Trophoblast cell (in vitro differentiated cells and primary cell): ENCODE measurements at regions not wholly inside any gene's neighbourhood (a gene's known extent, or its start where the extent isn't known, plus 50 kb on each side); places are given as distances from the start of the nearest gene placed in this dataset.
"Not testable (repeated sequence)": the region's sequence is repeated elsewhere in the genome, so short reads cannot be mapped to it uniquely, and the experiment has no call there.

Experiments used
- DNase-seq, 2 donors: peaks; one replicate each; pipeline ENCODE4 v3.0.0-alpha.2; 2016
- H2AFZ ChIP-seq: 2 replicates; pipeline ENCODE4 v1.6.1; 2013; ENCODE audit warnings: low read length, moderate library complexity, mild to moderate bottlenecking; ENCODE audit not compliant: insufficient read depth, poor library complexity
- H2AK5ac ChIP-seq: 2 replicates; pipeline ENCODE4 v1.6.1; 2013; ENCODE audit warnings: mild to moderate bottlenecking, low read length
- H2BK120ac ChIP-seq: 2 replicates; pipeline ENCODE4 v1.6.1; 2013; ENCODE audit warnings: low read length, mild to moderate bottlenecking, moderate library complexity; ENCODE audit not compliant: insufficient read depth, poor library complexity
- H2BK12ac ChIP-seq: 2 replicates; pipeline ENCODE4 v1.6.1; 2013; ENCODE audit warnings: mild to moderate bottlenecking, low read length, moderate library complexity
- H2BK5ac ChIP-seq: 2 replicates; pipeline ENCODE4 v1.6.1; 2013; ENCODE audit warnings: low read length, low read depth, moderate library complexity, mild to moderate bottlenecking; ENCODE audit not compliant: poor library complexity
- H3K14ac ChIP-seq: 2 replicates; pipeline ENCODE4 v1.6.1; 2013; ENCODE audit warnings: mild to moderate bottlenecking, low read length
- H3K18ac ChIP-seq: 2 replicates; pipeline ENCODE4 v1.6.1; 2013; ENCODE audit warnings: mild to moderate bottlenecking, low read length
- H3K23ac ChIP-seq: 2 replicates; pipeline ENCODE4 v1.6.1; 2013; ENCODE audit warnings: low read length
- H3K27ac ChIP-seq: 2 replicates; pipeline ENCODE4 v1.5.1; 2013; ENCODE audit warnings: low read depth, mild to moderate bottlenecking, inconsistent platforms, low read length, moderate library complexity
- H3K27me3 ChIP-seq: 2 replicates; pipeline ENCODE4 v1.6.1; 2013; ENCODE audit warnings: inconsistent platforms, mild to moderate bottlenecking, low read length, moderate library complexity; ENCODE audit not compliant: insufficient read depth
- H3K36me3 ChIP-seq, 2 experiments: 1 replicate in 1 of 2; 2 replicates in 1 of 2; pipeline ENCODE4 v1.6.1; 2013; ENCODE audit warnings: low read length in 2 of 2, mild to moderate bottlenecking in 2 of 2, moderate library complexity in 1 of 2; ENCODE audit not compliant: insufficient read depth in 2 of 2, control insufficient read depth in 1 of 2
- H3K4ac ChIP-seq: 2 replicates; pipeline ENCODE4 v1.6.1; 2013; ENCODE audit warnings: low read depth, mild to moderate bottlenecking, low read length, moderate library complexity
- H3K4me1 ChIP-seq, 2 experiments: 1 replicate in 1 of 2; 2 replicates in 1 of 2; pipeline ENCODE4 v1.6.1; 2013; ENCODE audit warnings: low read length in 2 of 2, mild to moderate bottlenecking in 2 of 2, moderate library complexity in 1 of 2; ENCODE audit not compliant: insufficient read depth in 2 of 2, control insufficient read depth in 1 of 2
- H3K4me2 ChIP-seq: 2 replicates; pipeline ENCODE4 v1.6.1; 2013; ENCODE audit warnings: inconsistent platforms, mild to moderate bottlenecking, low read length, moderate library complexity
- H3K4me3 ChIP-seq: 2 replicates; pipeline ENCODE4 v1.5.1; 2013; ENCODE audit warnings: mild to moderate bottlenecking, low read depth, low read length, inconsistent platforms
- H3K79me1 ChIP-seq: one replicate; pipeline ENCODE4 v1.6.1; 2013; ENCODE audit warnings: low read length
- H3K79me2 ChIP-seq: 2 replicates; pipeline ENCODE4 v1.6.1; 2013; ENCODE audit warnings: low read length, mild to moderate bottlenecking; ENCODE audit not compliant: control insufficient read depth, insufficient read depth, poor library complexity
- H3K9ac ChIP-seq: 2 replicates; pipeline ENCODE4 v1.6.1; 2013; ENCODE audit warnings: mild to moderate bottlenecking, low read length
- H3K9me3 ChIP-seq: 2 replicates; pipeline ENCODE4 v1.6.1; 2013; ENCODE audit warnings: low read depth, mild to moderate bottlenecking, control low read depth, inconsistent platforms, low read length; ENCODE audit not compliant: insufficient read depth
- H4K12ac ChIP-seq: 2 replicates; pipeline ENCODE4 v1.6.1; 2013; ENCODE audit warnings: low read depth, mild to moderate bottlenecking, low read length, moderate library complexity
- H4K8ac ChIP-seq: 2 replicates; pipeline ENCODE4 v1.6.1; 2013; ENCODE audit warnings: low read depth, mild to moderate bottlenecking, low read length, moderate library complexity
- H4K91ac ChIP-seq: one replicate; pipeline ENCODE4 v1.6.1; 2013; ENCODE audit warnings: low read depth, mild to moderate bottlenecking, low read length, moderate library complexity
- WGBS: extraction: QIAGEN DNeasy Blood & Tissue Kit; methylation state at CpG from one replicate; pipeline ENCODE4 v1.1.7; 2013; ENCODE audit warnings: missing lambda C conversion rate; ENCODE audit not compliant: insufficient read length, insufficient coverage; ENCODE audit errors: extremely low coverage; 5-methylcytosine and 5-hydroxymethylcytosine counted together

DNA sequence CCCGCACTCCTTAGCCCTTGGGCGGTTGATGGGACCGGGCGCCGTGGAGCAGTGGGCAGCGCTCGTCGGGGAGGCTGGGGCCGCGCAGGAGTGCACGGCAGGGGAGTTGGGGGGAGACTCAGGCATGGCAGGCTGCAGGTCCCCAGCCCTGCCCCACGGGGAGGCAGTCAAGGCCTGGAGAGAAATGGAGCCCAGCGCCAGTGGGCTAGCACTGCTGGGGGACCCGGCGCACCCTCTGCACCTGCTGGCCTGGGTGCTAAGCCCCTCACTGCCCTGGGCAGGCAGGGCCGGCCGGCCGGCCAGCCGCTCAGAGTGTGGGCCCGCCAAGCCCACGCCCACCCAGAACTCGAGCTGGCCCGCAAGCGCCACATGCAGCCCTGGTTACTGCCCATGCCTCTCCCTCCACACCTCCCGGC lies 147.2 kb upstream of the PITRM1 start:
- H3K9me3 ChIP-seq, result peaks cover 10% of the 10 kb centered on the region
- H4K91ac ChIP-seq, result no peak overlapping the region
- H4K12ac ChIP-seq, result no peak overlapping the region
- no peaks in the 10 kb centered on the region for H3K79me2 ChIP-seq
- DNase-seq, result no peak
- H2AK5ac ChIP-seq, result no peak overlapping the region
- no peak overlapping the region for H4K8ac ChIP-seq
- H3K27ac ChIP-seq, result no peak overlapping the region
- H3K4ac ChIP-seq, result no peak overlapping the region
- no peak overlapping the region for H3K9ac ChIP-seq
- no peak overlapping the region for H2BK5ac ChIP-seq
- H3K18ac ChIP-seq, result no peak overlapping the region
- H2BK12ac ChIP-seq, result no peak overlapping the region
- H3K4me1 ChIP-seq, result no peaks in the 10 kb centered on the region
- WGBS, result no CpG with 5 or more reads among the region's 25 CpGs
- no peak overlapping the region for H3K14ac ChIP-seq
- no peaks in the 10 kb centered on the region for H3K27me3 ChIP-seq
- no peak overlapping the region for H3K4me2 ChIP-seq
- no peaks in the 10 kb centered on the region for H3K79me1 ChIP-seq
- no peaks in the 10 kb centered on the region for H3K36me3 ChIP-seq
- no peak overlapping the region for H2BK120ac ChIP-seq
- H2AFZ ChIP-seq, result no peak overlapping the region
- H3K4me3 ChIP-seq, result no peak overlapping the region
- no peak overlapping the region for H3K23ac ChIP-seq

DNA sequence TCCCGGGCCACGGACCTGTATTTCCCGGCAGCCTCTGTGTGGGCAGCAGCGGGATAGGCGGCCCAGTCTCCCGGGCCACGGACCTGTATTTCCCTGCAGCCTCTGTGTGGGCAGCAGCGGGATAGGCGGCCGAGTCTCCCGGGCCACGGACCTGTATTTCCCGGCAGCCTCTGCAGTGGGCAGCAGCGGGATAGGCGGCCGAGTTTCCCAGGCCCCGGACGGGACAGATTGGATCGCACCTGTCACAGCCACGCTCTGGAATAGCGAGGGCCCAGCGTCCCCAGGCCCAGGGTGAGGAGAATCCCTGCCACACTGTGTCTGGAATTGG lies 145.9 kb upstream of the PITRM1 start:
- not testable (repeated sequence) for H2AK5ac ChIP-seq, H3K79me2 ChIP-seq, H3K79me1 ChIP-seq, H2AFZ ChIP-seq, H2BK12ac ChIP-seq, H3K9ac ChIP-seq, H3K4ac ChIP-seq, H4K8ac ChIP-seq, H3K4me1 ChIP-seq, H3K23ac ChIP-seq, H2BK5ac ChIP-seq, H3K27me3 ChIP-seq, H3K4me2 ChIP-seq, H2BK120ac ChIP-seq, H4K12ac ChIP-seq, H3K4me3 ChIP-seq, H3K9me3 ChIP-seq, H3K36me3 ChIP-seq, H3K18ac ChIP-seq, H3K27ac ChIP-seq, H4K91ac ChIP-seq, H3K14ac ChIP-seq
- DNase-seq, result peak; percentile 31 to 50
- no CpG with 5 or more reads among the region's 22 CpGs for WGBS

DNA sequence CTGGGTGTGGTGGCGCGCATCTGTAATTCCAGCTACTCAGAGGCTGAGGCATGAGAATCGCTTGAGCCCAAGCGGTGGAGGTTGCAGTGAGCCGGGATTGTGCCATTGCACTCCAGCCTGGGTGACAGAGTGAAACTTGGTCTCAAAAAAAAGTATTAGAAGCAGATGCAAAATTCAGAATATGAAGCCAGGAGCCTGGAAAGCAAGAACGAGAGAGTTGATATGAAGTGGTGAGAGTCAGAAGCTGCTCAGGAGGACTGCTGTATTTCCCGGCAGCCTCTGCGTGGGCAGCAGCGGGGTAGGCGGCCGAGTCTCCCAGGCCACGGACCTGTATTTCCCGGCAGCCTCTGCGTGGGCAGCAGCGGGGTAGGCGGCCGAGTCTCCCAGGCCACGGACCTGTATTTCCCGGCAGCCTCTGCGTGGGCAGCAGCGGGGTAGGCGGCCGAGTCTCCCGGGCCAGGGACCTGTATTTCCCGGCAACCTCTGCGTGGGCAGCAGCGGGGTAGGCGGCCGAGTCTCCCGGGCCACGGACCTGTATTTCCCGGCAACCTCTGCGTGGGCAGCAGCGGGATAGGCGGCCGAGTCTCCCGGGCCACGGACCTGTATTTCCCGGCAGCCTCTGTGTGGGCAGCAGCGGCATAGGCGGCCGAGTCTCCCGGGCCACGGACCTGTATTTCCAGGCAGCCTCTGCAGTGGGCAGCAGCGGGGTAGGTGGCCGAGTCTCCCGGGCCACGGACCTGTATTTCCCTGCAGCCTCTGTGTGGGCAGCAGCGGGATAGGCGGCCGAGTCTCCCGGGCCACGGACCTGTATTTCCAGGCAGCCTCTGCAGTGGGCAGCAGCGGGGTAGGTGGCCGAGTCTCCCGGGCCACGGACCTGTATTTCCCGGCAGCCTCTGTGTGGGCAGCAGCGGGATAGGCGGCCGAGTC lies 145.2 kb upstream of the PITRM1 start:
- no CpG with 5 or more reads among the region's 61 CpGs for WGBS
- not testable (repeated sequence) for H2BK120ac ChIP-seq, H3K4me1 ChIP-seq

DNA sequence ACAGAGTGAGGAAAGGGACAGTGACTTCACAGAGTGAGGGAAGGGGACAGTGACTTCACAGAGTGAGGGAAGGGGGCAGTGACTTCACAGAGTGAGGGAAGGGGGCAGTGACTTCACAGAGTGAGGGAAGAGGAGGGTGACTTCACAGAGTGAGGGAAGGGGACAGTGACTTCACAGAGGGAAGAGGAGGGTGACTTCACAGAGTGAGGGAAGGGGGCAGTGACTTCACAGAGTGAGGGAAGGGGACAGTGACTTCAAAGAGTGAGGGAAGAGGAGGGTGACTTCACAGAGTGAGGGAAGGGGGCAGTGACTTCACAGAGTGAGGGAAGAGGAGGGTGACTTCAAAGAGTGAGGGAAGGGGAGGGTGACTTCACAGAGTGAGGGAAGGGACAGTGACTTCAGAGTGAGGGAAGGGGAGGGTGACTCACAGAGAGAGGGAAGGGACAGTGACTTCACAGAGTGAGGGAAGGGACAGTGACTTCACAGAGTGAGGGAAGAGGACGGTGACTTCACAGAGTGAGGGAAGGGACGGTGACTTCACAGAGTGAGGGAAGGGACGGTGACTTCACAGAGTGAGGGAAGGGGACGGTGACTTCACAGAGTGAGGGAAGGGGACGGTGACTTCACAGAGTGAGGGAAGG lies 142.0 kb upstream of the PITRM1 start:
- H3K4ac ChIP-seq, H3K4me2 ChIP-seq, H3K23ac ChIP-seq, H2BK120ac ChIP-seq, H3K79me2 ChIP-seq, H2AFZ ChIP-seq, H3K4me3 ChIP-seq, H3K18ac ChIP-seq, H3K9me3 ChIP-seq, H3K9ac ChIP-seq, H3K36me3 ChIP-seq, H2AK5ac ChIP-seq, H3K27me3 ChIP-seq, H4K91ac ChIP-seq, H4K8ac ChIP-seq, H3K27ac ChIP-seq, H3K14ac ChIP-seq, H2BK12ac ChIP-seq, H3K4me1 ChIP-seq, H3K79me1 ChIP-seq, H2BK5ac ChIP-seq, H4K12ac ChIP-seq: not testable (repeated sequence)
- peak in 1 of 2 donors; percentile 14 for DNase-seq
- WGBS, result no CpG with 5 or more reads among the region's 5 CpGs

More for the DNA sequence above, 145.2 kb upstream of the PITRM1 start:
- H3K79me2 ChIP-seq, H2AK5ac ChIP-seq, H3K79me1 ChIP-seq, H4K12ac ChIP-seq, H3K4me2 ChIP-seq, H3K4ac ChIP-seq, H3K9ac ChIP-seq, H3K27me3 ChIP-seq, H3K4me3 ChIP-seq, H2BK12ac ChIP-seq, H3K27ac ChIP-seq, H2AFZ ChIP-seq, H3K23ac ChIP-seq, DNase-seq, H4K91ac ChIP-seq, H3K14ac ChIP-seq, H4K8ac ChIP-seq, H3K9me3 ChIP-seq, H2BK5ac ChIP-seq, H3K18ac ChIP-seq, H3K36me3 ChIP-seq: not testable (repeated sequence)
